Panc1 (cell line): ENCODE measurements at regions not wholly inside any gene's neighbourhood (a gene's known extent, or its start where the extent isn't known, plus 50 kb on each side); places are given as distances from the start of the nearest gene placed in this dataset.

Source experiments
- POLR2AphosphoS5 ChIP-seq: IDR thresholded peaks from 2 replicates; pipeline ENCODE4 v1.6.1; 2012; ENCODE audit warnings: mild to moderate bottlenecking, low read depth, low read length, moderate library complexity
- SIN3A ChIP-seq: IDR thresholded peaks from 2 replicates; pipeline ENCODE4 v1.6.1; 2012; ENCODE audit warnings: low read depth, mild to moderate bottlenecking, low read length, moderate library complexity, borderline replicate concordance; ENCODE audit not compliant: insufficient read depth
- TF ChIP-seq, protein P1 (sequence below): fragments of 450-650 bp; IDR thresholded peaks from 2 replicates; pipeline ENCODE4 v1.5.1; 2017; ENCODE audit warnings: mild to moderate bottlenecking
- TF ChIP-seq, protein P2 (sequence below), 2 experiments: IDR thresholded peaks; 2 replicates each; pipeline ENCODE4 v1.6.1; 2011 to 2012; ENCODE audit warnings: low read depth in 2 of 2, control low read depth in 1 of 2, low read length in 1 of 2, mild to moderate bottlenecking in 1 of 2, moderate library complexity in 1 of 2; ENCODE audit not compliant: insufficient read depth in 1 of 2

DNA sequence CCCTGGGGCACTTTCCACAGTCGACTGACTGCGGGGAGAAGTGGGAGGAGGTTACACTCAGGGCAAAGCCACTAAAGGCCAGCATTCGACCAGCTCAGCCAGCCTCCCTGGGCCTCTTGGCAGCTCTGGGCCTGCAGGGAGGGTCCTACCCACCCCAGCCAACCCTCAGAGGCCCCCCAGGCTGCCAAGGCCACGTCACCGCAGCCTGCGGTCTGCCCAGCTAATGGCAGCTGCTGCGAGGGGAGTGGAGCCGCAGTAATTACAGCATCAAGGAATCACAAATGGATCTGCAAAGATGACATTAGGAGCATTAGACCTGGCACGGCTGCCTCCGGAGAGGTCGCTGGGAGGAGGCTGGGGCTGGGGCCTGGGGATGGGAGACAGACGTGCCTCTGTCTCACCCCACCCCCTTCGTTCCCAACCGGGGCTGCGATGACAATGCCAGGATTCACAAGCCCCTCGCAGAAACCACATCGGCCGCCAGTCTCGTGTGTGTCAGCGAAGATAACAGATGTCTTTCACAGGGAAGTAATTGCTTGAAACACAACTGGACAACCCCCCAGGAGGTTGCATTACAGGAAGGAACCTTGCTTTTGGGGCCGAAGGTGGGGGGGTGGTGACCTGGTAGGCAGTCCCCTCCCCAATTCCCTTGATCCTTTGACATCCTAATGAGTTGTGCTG is 367.6 kb downstream of the BCOR start:
- TF ChIP-seq, protein P1, sequence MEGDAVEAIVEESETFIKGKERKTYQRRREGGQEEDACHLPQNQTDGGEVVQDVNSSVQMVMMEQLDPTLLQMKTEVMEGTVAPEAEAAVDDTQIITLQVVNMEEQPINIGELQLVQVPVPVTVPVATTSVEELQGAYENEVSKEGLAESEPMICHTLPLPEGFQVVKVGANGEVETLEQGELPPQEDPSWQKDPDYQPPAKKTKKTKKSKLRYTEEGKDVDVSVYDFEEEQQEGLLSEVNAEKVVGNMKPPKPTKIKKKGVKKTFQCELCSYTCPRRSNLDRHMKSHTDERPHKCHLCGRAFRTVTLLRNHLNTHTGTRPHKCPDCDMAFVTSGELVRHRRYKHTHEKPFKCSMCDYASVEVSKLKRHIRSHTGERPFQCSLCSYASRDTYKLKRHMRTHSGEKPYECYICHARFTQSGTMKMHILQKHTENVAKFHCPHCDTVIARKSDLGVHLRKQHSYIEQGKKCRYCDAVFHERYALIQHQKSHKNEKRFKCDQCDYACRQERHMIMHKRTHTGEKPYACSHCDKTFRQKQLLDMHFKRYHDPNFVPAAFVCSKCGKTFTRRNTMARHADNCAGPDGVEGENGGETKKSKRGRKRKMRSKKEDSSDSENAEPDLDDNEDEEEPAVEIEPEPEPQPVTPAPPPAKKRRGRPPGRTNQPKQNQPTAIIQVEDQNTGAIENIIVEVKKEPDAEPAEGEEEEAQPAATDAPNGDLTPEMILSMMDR = no peak
- TF ChIP-seq POLR2AphosphoS5 (no peak), SIN3A (no peak)
- TF ChIP-seq, protein P2, sequence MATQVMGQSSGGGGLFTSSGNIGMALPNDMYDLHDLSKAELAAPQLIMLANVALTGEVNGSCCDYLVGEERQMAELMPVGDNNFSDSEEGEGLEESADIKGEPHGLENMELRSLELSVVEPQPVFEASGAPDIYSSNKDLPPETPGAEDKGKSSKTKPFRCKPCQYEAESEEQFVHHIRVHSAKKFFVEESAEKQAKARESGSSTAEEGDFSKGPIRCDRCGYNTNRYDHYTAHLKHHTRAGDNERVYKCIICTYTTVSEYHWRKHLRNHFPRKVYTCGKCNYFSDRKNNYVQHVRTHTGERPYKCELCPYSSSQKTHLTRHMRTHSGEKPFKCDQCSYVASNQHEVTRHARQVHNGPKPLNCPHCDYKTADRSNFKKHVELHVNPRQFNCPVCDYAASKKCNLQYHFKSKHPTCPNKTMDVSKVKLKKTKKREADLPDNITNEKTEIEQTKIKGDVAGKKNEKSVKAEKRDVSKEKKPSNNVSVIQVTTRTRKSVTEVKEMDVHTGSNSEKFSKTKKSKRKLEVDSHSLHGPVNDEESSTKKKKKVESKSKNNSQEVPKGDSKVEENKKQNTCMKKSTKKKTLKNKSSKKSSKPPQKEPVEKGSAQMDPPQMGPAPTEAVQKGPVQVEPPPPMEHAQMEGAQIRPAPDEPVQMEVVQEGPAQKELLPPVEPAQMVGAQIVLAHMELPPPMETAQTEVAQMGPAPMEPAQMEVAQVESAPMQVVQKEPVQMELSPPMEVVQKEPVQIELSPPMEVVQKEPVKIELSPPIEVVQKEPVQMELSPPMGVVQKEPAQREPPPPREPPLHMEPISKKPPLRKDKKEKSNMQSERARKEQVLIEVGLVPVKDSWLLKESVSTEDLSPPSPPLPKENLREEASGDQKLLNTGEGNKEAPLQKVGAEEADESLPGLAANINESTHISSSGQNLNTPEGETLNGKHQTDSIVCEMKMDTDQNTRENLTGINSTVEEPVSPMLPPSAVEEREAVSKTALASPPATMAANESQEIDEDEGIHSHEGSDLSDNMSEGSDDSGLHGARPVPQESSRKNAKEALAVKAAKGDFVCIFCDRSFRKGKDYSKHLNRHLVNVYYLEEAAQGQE (IDR thresholded peaks at IDR 0.05; ENCODE audit: insufficient read depth in 1 of 2, low read depth in 2 of 2, low read length in 1 of 2) = no peak
